Hepatocyte (in vitro differentiated cells): ENCODE measurements at regions not wholly inside any gene's neighbourhood (a gene's known extent, or its start where the extent isn't known, plus 50 kb on each side); places are given as distances from the start of the nearest gene placed in this dataset.

Experiments
- EZH2 ChIP-seq: fragments of 200-600 bp; sonication (generic); IDR thresholded peaks from 2 replicates; pipeline ENCODE4 v1.6.1; 2016; ENCODE audit warnings: antibody characterized with exemption, mild to moderate bottlenecking, borderline replicate concordance
- TF ChIP-seq, protein P1 (sequence below): fragments of 200-600 bp; sonication (generic); IDR thresholded peaks from 2 replicates; pipeline ENCODE4 v1.5.1; 2016; ENCODE audit warnings: antibody characterized with exemption, mild to moderate bottlenecking; ENCODE audit not compliant: poor library complexity

GRCh38 chr2:160925956-160926355 is 234.3 kb upstream of the TANK start:
- TF ChIP-seq EZH2: no peak
- TF ChIP-seq, protein P1, sequence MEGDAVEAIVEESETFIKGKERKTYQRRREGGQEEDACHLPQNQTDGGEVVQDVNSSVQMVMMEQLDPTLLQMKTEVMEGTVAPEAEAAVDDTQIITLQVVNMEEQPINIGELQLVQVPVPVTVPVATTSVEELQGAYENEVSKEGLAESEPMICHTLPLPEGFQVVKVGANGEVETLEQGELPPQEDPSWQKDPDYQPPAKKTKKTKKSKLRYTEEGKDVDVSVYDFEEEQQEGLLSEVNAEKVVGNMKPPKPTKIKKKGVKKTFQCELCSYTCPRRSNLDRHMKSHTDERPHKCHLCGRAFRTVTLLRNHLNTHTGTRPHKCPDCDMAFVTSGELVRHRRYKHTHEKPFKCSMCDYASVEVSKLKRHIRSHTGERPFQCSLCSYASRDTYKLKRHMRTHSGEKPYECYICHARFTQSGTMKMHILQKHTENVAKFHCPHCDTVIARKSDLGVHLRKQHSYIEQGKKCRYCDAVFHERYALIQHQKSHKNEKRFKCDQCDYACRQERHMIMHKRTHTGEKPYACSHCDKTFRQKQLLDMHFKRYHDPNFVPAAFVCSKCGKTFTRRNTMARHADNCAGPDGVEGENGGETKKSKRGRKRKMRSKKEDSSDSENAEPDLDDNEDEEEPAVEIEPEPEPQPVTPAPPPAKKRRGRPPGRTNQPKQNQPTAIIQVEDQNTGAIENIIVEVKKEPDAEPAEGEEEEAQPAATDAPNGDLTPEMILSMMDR: no peak
